Sigmoid colon (tissue), 6 donors: ENCODE measurements at regions not wholly inside any gene's neighbourhood (a gene's known extent, or its start where the extent isn't known, plus 50 kb on each side); places are given as distances from the start of the nearest gene placed in this dataset.

Source experiments
- DNase-seq: peaks from one replicate; pipeline ENCODE4 v3.0.0-alpha.2; 2019
- H3K27ac ChIP-seq, 4 donors: fragments of 200-600 bp; sonication (generic); one replicate each; pipeline ENCODE4 v1.5.1; 2016 to 2019; ENCODE audit warnings: mild to moderate bottlenecking in 1 of 4
- H3K27me3 ChIP-seq, 3 donors: fragments of 200-600 bp; sonication (generic); one replicate each; pipeline ENCODE4 v1.5.1; 2019; ENCODE audit warnings: mild to moderate bottlenecking in 1 of 3
- H3K36me3 ChIP-seq, 4 donors: fragments of 200-600 bp; sonication (generic); one replicate each; pipeline ENCODE4 v1.5.1; 2016 to 2019
- H3K4me1 ChIP-seq, 4 donors: fragments of 200-600 bp; sonication (generic); one replicate each; pipeline ENCODE4 v1.5.1; 2017 to 2019
- H3K4me3 ChIP-seq, 4 donors: fragments of 200-600 bp; sonication (generic); one replicate each; pipeline ENCODE4 v1.5.1; 2017 to 2019; ENCODE audit warnings: mild to moderate bottlenecking in 2 of 4, moderate library complexity in 1 of 4
- H3K9me3 ChIP-seq, 4 donors: fragments of 200-600 bp in 3 of 4; sonication (generic) in 3 of 4; one replicate each; pipeline versions ENCODE4 v1.5.1 to v1.6.1; 2013 to 2019
- EP300 ChIP-seq, 4 donors: sonication (generic); formaldehyde crosslinking; IDR thresholded peaks; one replicate each; pipeline ENCODE4 v1.6.1; 2017; ENCODE audit warnings: antibody characterized with exemption in 4 of 4
- POLR2A ChIP-seq, 2 donors: fragments of 450-650 bp; IDR thresholded peaks; one replicate each; pipeline ENCODE4 v1.6.1; 2016; ENCODE audit warnings: antibody characterized with exemption in 2 of 2, mild to moderate bottlenecking in 2 of 2, moderate library complexity in 2 of 2
- POLR2AphosphoS5 ChIP-seq, 4 donors: sonication (generic); formaldehyde crosslinking; IDR thresholded peaks; one replicate each; pipeline ENCODE4 v1.6.1; 2017; ENCODE audit warnings: antibody characterized with exemption in 4 of 4
- WGBS, 2 donors: extraction: QIAGEN DNeasy Blood & Tissue Kit; methylation state at CpG; one replicate each; pipeline ENCODE4 v1.1.7; 2013; 5-methylcytosine and 5-hydroxymethylcytosine counted together
- intact Hi-C: fragments of 100-400 bp; cut with DNase I; formaldehyde crosslinking; loops from one replicate; pipeline ENCODE4 v1.15.1; 2023
- TF ChIP-seq, protein P1 (sequence below), 4 experiments: fragments of 450-650 bp in 3 of 4; fragments of 200-600 bp in 1 of 4; IDR thresholded peaks; one replicate each; pipeline ENCODE4 v1.5.1; 2016 to 2019; ENCODE audit warnings: antibody characterized with exemption in 4 of 4, mild to moderate bottlenecking in 3 of 4, moderate library complexity in 2 of 4
- donor health status: healthy with polysubstance abuse.
- donor health status: healthy.

DNA sequence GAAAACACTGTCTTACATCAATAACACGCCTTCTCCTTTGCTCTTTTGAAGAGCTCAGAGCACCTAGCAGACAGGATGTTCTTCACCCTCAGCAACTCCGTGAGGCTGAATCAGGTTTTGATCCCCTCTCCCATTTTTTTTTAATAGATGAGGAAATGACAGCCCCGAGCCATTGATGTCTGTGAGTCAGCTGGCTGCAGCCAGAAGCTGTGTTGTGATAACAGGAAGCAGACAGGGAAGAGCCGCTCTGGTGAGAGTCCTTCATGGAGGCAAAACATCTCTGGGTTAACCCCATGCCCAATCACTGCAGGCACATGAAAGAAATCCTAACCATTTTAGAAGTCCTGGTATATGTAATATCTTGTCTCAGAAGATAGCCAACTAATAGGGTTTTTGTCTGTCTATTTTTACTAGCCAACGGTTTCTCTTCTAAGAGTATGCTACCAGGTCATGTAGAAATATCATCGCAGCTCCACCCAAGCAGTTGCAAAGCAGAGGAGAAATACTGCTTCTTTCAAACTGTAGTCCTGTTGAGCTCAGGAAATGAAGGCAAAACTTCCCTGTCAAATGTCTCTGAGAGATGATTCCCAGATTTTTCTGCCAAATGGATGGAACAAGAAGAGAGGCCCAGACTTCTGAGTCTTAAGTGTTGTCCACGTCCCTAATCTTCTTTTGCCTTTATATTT lies 568.9 kb downstream of the CCDC171 start:
- Histone ChIP-seq H3K27ac (no peak overlapping the region), H3K4me1 (no peaks in the 10 kb centered on the region), H3K4me3 (no peak overlapping the region), H3K27me3 (no peaks in the 10 kb centered on the region), H3K36me3 (no peaks in the 10 kb centered on the region), H3K9me3 (no peaks in the 10 kb centered on the region)
- DNase-seq, result no peak
- 82 to 86% methylated on average over 7 of the region's 7 CpGs for WGBS, 2 donors
- TF ChIP-seq POLR2A (IDR thresholded peaks at IDR 0.05), result no peak
- no peak for TF ChIP-seq POLR2AphosphoS5 (IDR thresholded peaks at IDR 0.05)
- TF ChIP-seq, protein P1, sequence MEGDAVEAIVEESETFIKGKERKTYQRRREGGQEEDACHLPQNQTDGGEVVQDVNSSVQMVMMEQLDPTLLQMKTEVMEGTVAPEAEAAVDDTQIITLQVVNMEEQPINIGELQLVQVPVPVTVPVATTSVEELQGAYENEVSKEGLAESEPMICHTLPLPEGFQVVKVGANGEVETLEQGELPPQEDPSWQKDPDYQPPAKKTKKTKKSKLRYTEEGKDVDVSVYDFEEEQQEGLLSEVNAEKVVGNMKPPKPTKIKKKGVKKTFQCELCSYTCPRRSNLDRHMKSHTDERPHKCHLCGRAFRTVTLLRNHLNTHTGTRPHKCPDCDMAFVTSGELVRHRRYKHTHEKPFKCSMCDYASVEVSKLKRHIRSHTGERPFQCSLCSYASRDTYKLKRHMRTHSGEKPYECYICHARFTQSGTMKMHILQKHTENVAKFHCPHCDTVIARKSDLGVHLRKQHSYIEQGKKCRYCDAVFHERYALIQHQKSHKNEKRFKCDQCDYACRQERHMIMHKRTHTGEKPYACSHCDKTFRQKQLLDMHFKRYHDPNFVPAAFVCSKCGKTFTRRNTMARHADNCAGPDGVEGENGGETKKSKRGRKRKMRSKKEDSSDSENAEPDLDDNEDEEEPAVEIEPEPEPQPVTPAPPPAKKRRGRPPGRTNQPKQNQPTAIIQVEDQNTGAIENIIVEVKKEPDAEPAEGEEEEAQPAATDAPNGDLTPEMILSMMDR (IDR thresholded peaks at IDR 0.05), result no peak
- TF ChIP-seq EP300 (IDR thresholded peaks at IDR 0.05), result no peak
- intact Hi-C loops, result no loop called here

GRCh38 chr9:16125629-16126028 lies 572.8 kb downstream of the CCDC171 start:
- Histone ChIP-seq H3K27me3 (no peaks in the 10 kb centered on the region), H3K27ac (no peak overlapping the region), H3K36me3 (no peaks in the 10 kb centered on the region), H3K4me1 (no peaks in the 10 kb centered on the region), H3K9me3 (no peaks in the 10 kb centered on the region), H3K4me3 (no peak overlapping the region)
- no peak for DNase-seq
- TF ChIP-seq POLR2A (IDR thresholded peaks at IDR 0.05) (no peak), EP300 (IDR thresholded peaks at IDR 0.05) (no peak), POLR2AphosphoS5 (IDR thresholded peaks at IDR 0.05) (no peak)
- TF ChIP-seq, protein P1 (IDR thresholded peaks at IDR 0.05), result no peak
- intact Hi-C loops, result no loop called here
- 93 to 95% methylated on average over 2 of the region's 2 CpGs for WGBS, 2 donors

DNA sequence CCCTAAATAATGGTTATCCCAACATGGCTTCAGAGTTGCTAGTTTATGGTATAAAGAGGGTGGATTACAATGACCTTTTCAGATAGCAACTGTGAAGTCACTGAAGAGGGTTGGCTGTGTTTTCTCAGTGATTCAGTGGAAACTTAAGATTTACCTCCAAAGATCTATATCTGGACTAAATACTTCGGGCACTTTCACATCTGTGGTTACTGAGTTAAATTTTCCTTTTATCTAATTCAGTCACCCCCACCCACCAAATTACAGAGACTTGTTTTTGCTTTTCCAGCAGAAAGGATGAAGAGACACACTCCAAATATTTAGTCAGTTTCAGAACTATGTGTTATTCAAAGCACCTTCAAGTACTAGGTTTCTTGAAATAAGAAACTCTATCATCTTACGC lies 573.2 kb downstream of the CCDC171 start:
- DNase-seq, result no peak
- Histone ChIP-seq H3K27me3 (no peaks in the 10 kb centered on the region), H3K4me3 (no peak overlapping the region), H3K9me3 (no peaks in the 10 kb centered on the region), H3K36me3 (no peaks in the 10 kb centered on the region), H3K27ac (no peak overlapping the region), H3K4me1 (no peaks in the 10 kb centered on the region)
- intact Hi-C loops, result no loop called here
- TF ChIP-seq, protein P1 (IDR thresholded peaks at IDR 0.05), result no peak
- TF ChIP-seq POLR2AphosphoS5 (IDR thresholded peaks at IDR 0.05) (no peak), POLR2A (IDR thresholded peaks at IDR 0.05) (no peak), EP300 (IDR thresholded peaks at IDR 0.05) (no peak)
- WGBS, 2 donors, result 78 to 88% methylated on average over 2 of the region's 2 CpGs

DNA sequence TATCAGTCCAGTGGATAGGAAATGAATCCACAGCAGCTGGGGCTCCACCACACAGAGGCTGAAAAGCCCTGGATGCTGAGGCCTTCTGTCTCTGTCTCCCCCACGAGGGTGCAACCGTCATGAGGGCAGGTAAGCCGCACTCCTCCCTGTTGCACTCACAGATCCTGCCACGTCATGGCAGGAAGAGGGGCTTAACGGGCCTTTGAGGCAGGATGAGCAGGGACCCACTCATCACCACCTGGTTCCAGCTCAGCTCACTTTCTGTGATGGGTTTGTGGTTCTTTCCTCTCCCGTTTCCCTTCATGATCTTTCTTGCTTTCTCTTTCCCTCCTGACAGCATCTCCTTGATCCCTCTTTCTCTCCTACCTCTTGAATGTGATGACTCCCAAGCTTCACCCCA lies 575.2 kb downstream of the CCDC171 start:
- H3K4me3 ChIP-seq, result no peak overlapping the region
- no peaks in the 10 kb centered on the region for H3K36me3 ChIP-seq
- intact Hi-C loops, result no loop called here
- no peak for DNase-seq
- WGBS, 2 donors, result 89% methylated on average over 6 of the region's 6 CpGs
- H3K27ac ChIP-seq, result no peak overlapping the region
- no peaks in the 10 kb centered on the region for H3K27me3 ChIP-seq
- no peaks in the 10 kb centered on the region for H3K9me3 ChIP-seq
- TF ChIP-seq POLR2AphosphoS5 (IDR thresholded peaks at IDR 0.05), result no peak
- no peak for TF ChIP-seq EP300 (IDR thresholded peaks at IDR 0.05)
- TF ChIP-seq, protein P1 (IDR thresholded peaks at IDR 0.05), result no peak
- no peak for TF ChIP-seq POLR2A (IDR thresholded peaks at IDR 0.05)
- H3K4me1 ChIP-seq, result no peaks in the 10 kb centered on the region

DNA sequence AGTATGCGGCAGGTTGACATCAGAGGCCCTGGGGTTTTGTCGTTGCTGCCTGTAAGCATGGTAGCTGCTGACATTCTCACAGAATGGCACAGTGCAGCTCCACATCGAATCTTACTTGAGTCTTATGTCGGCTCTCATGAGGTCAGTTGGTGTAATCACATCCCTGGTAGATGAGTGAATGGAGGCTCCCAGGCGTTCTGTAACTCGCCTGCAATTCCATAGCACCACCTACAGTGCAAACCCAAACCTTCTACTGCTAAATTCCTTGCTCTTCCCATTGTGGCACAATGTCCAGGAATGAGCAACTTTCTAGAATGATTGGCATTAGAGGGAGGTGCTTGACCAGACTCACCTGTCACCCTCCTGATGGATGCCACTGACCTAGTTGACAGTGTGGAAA lies 578.4 kb downstream of the CCDC171 start:
- Histone ChIP-seq H3K4me1 (no peaks in the 10 kb centered on the region), H3K36me3 (no peaks in the 10 kb centered on the region), H3K4me3 (no peak overlapping the region), H3K27me3 (no peaks in the 10 kb centered on the region), H3K9me3 (no peaks in the 10 kb centered on the region), H3K27ac (no peak overlapping the region)
- intact Hi-C loops, result loop anchor here (10.0 kb wide), 1 partner anchor 256 kb away; no protein-coding TSS in a partner anchor
- WGBS, 2 donors, result 89 to 94% methylated on average over 6 of the region's 6 CpGs
- no peak for TF ChIP-seq POLR2AphosphoS5 (IDR thresholded peaks at IDR 0.05)
- TF ChIP-seq POLR2A (IDR thresholded peaks at IDR 0.05), result no peak
- TF ChIP-seq EP300 (IDR thresholded peaks at IDR 0.05), result no peak
- TF ChIP-seq, protein P1 (IDR thresholded peaks at IDR 0.05), result no peak
- no peak for DNase-seq
